Thyroid gland (tissue), 4 donors: ENCODE measurements at regions not wholly inside any gene's neighbourhood (a gene's known extent, or its start where the extent isn't known, plus 50 kb on each side); places are given as distances from the start of the nearest gene placed in this dataset.

Experiments
- CTCF ChIP-seq, 6 experiments: fragments of 200-600 bp in 3 of 6; fragments of 450-650 bp in 3 of 6; sonication (generic) in 3 of 6; IDR thresholded peaks; one replicate each; pipeline ENCODE4 v1.5.1; 2016 to 2019; ENCODE audit warnings: antibody characterized with exemption in 6 of 6, mild to moderate bottlenecking in 2 of 6, inconsistent platforms in 1 of 6, moderate library complexity in 1 of 6
- POLR2A ChIP-seq, 2 donors: fragments of 450-650 bp; IDR thresholded peaks; one replicate each; pipeline ENCODE4 v1.6.1; 2017; ENCODE audit warnings: antibody characterized with exemption in 2 of 2, mild to moderate bottlenecking in 2 of 2, moderate library complexity in 1 of 2

- TF ChIP-seq CTCF (IDR thresholded peaks at IDR 0.05), result no peak
- TF ChIP-seq POLR2A (IDR thresholded peaks at IDR 0.05), result no peak
These were observed 53.7 kb upstream of the KDM7A start for GRCh38 chr7:140230516-140230860.
